ENCODE measurements at regions not wholly inside any gene's neighbourhood (a gene's known extent, or its start where the extent isn't known, plus 50 kb on each side); places are given as distances from the start of the nearest gene placed in this dataset.

DNA sequence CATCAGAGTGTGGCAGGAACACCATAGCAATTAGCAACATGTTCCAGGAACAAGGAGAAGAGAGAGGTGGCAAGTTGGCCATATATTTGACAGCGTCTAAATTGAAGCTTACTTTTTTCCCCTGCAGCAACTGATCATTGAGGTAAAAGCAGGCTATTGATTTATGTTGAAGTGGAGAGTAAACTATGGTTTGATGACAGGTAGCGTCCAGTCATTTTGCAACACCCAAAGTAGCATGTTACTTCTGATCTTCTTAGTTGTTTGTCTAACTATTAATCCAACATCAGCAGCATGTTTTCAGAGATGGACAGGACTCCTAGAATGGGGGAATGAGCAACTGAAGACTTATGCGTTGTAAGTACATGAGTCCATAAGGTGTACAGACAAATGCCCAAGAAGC is 225.8 kb downstream of the ZPLD1 start:
- TF ChIP-seq, protein P1, sequence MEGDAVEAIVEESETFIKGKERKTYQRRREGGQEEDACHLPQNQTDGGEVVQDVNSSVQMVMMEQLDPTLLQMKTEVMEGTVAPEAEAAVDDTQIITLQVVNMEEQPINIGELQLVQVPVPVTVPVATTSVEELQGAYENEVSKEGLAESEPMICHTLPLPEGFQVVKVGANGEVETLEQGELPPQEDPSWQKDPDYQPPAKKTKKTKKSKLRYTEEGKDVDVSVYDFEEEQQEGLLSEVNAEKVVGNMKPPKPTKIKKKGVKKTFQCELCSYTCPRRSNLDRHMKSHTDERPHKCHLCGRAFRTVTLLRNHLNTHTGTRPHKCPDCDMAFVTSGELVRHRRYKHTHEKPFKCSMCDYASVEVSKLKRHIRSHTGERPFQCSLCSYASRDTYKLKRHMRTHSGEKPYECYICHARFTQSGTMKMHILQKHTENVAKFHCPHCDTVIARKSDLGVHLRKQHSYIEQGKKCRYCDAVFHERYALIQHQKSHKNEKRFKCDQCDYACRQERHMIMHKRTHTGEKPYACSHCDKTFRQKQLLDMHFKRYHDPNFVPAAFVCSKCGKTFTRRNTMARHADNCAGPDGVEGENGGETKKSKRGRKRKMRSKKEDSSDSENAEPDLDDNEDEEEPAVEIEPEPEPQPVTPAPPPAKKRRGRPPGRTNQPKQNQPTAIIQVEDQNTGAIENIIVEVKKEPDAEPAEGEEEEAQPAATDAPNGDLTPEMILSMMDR (IDR thresholded peaks at IDR 0.05) = no peak
- TF ChIP-seq EP300 (IDR thresholded peaks at IDR 0.05) = no peak
- no peak for TF ChIP-seq POLR2A (IDR thresholded peaks at IDR 0.05; ENCODE audit: low read depth)
- TF ChIP-seq POLR2AphosphoS5 (IDR thresholded peaks at IDR 0.05) = no peak
